ENCODE measurements at regions not wholly inside any gene's neighbourhood (a gene's known extent, or its start where the extent isn't known, plus 50 kb on each side); places are given as distances from the start of the nearest gene placed in this dataset.

DNA sequence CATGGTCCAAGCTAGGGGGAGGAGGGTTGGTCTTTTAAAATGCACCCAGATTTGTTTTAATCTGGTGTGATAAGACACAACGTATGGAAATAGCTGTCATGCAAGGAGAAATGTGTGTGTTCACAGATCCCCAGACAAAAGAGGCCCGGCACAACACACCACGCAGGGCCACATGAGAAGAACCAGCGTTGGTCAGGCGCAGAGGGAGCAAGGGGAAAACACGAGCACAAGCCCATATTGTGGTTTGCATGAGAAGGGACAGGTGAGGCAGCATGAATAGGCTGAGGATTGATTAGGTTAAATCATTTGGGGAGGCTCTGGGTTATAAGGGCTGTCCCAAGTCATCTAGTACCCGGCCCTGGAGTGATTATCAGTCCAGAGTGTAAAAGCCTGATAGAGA, 272.5 kb upstream of the NCKAP5 start:
- no peak overlapping the region for H4K8ac ChIP-seq (ENCODE audit: extremely low read depth, insufficient read depth, low read length)
- no peaks in the 10 kb centered on the region; a peak in 2 of 7 replicates for H3K27me3 ChIP-seq (replicated peaks in 1 of 4; ENCODE audit: control insufficient read depth in 3 of 4, extremely low read depth in 1 of 4, insufficient read depth in 3 of 4, low read length in 3 of 4)
- no peaks in the 10 kb centered on the region for H3K9me3 ChIP-seq (ENCODE audit: insufficient read depth in 2 of 2, low read depth in 1 of 2, low read length in 1 of 2)
- H2BK12ac ChIP-seq (ENCODE audit: low read depth, low read length) = no peak overlapping the region
- H3K56ac ChIP-seq (replicated peaks; ENCODE audit: insufficient read length, low read depth, low read length) = no peak overlapping the region
- WGBS, 2 experiments (ENCODE audit: extremely low coverage in 1 of 2, insufficient coverage in 1 of 2, insufficient read length in 1 of 2, insufficient replicate concordance in 2 of 2, low coverage in 1 of 2, low lambda C conversion rate in 2 of 2, missing lambda C conversion rate in 1 of 2) = 92% methylated on average over 7 of the region's 7 CpGs; no CpG with 5 or more reads in 1 of the 2 experiments
- H3K36me3 ChIP-seq (ENCODE audit: control insufficient read depth in 2 of 4, insufficient read depth in 4 of 4, low read length in 3 of 4) = no peaks in the 10 kb centered on the region
- H3K4me3 ChIP-seq (ENCODE audit: extremely low read depth in 1 of 4, insufficient read depth in 2 of 4, low read depth in 3 of 4, low read length in 4 of 4) = no peak overlapping the region
- DNase-seq (ENCODE audit: low read depth in 1 of 2, low spot score in 2 of 2) = no peak
- no peak overlapping the region for H4K91ac ChIP-seq (replicated peaks; ENCODE audit: insufficient read length, low read length)
- no peak overlapping the region for H3K27ac ChIP-seq (ENCODE audit: low read depth, low read length)
- no peak overlapping the region for H3K9ac ChIP-seq (replicated peaks in 1 of 4; ENCODE audit: extremely low read depth in 1 of 4, low read depth in 3 of 4, low read length in 3 of 4)
- no peak overlapping the region for H4K5ac ChIP-seq (ENCODE audit: insufficient read length, low read depth, low read length)
- H3K79me1 ChIP-seq (ENCODE audit: low read depth, low read length) = no peaks in the 10 kb centered on the region
- no peak overlapping the region for H3K23ac ChIP-seq (ENCODE audit: insufficient read length)
- no peak overlapping the region for H3K4ac ChIP-seq (replicated peaks; ENCODE audit: insufficient read length, low read depth, low read length)
- H2AK5ac ChIP-seq (ENCODE audit: low read depth, low read length) = no peak overlapping the region
- FAIRE-seq = no peak
- H4K20me1 ChIP-seq (replicated peaks in 1 of 2; ENCODE audit: control insufficient read depth in 1 of 2, insufficient read depth in 2 of 2, low read length in 2 of 2) = no peaks in the 10 kb centered on the region
- POLR2A ChIA-PET (ENCODE audit: partially characterized antibody) = interaction anchor here (0.5 kb wide), 1 partner anchor 237 kb away, joined by 4 read pairs; no protein-coding TSS in a partner anchor
- H3K79me2 ChIP-seq (ENCODE audit: control insufficient read depth in 1 of 2, insufficient read depth in 2 of 2, low read length in 2 of 2) = no peaks in the 10 kb centered on the region
- CTCF ChIA-PET (ENCODE audit: partially characterized antibody) = interaction anchor here (1.0 to 3.0 kb wide), 3 partner anchors 10 to 513 kb away, joined by 3 to 11 read pairs (median 4); no protein-coding TSS in a partner anchor
- H3K4me2 ChIP-seq (ENCODE audit: insufficient read depth in 1 of 2, low read depth in 2 of 2, low read length in 2 of 2) = no peak overlapping the region
- H2BK5ac ChIP-seq (ENCODE audit: low read depth, low read length) = no peak overlapping the region
- H3K4me1 ChIP-seq (replicated peaks in 1 of 4; ENCODE audit: control insufficient read depth in 3 of 4, insufficient read depth in 4 of 4, low read length in 3 of 4) = no peaks in the 10 kb centered on the region
- H2BK20ac ChIP-seq (ENCODE audit: low read length) = no peak overlapping the region
- H3K14ac ChIP-seq (ENCODE audit: insufficient read length) = no peak overlapping the region
- no peak overlapping the region for H3K18ac ChIP-seq (ENCODE audit: extremely low read depth, low read length)
- no peak overlapping the region for H2BK120ac ChIP-seq (replicated peaks; ENCODE audit: low read depth, low read length)
- no peak overlapping the region for H2BK15ac ChIP-seq (ENCODE audit: low read length)
- no peaks in the 10 kb centered on the region for H3K23me2 ChIP-seq (ENCODE audit: low read depth, low read length)
- no peak overlapping the region for H2AFZ ChIP-seq (ENCODE audit: low read length)
- TF ChIP-seq NANOG (IDR thresholded peaks at IDR 0.05; ENCODE audit: insufficient read depth, low read depth, low read length, poor library complexity, severe bottlenecking) (no peak), EZH2 (IDR thresholded peaks at IDR 0.05; ENCODE audit: low read depth, low read length, severe bottlenecking) (no peak), CREB1 (IDR thresholded peaks at IDR 0.05) (no peak), MAFK (IDR thresholded peaks at IDR 0.05; ENCODE audit: low read depth, low read length) (no peak)

Data from H1 (cell line).